NCI-H1048 (cell line): ENCODE measurements at regions not wholly inside any gene's neighbourhood (a gene's known extent, or its start where the extent isn't known, plus 50 kb on each side); places are given as distances from the start of the nearest gene placed in this dataset.
"Not testable (repeated sequence)": the region's sequence is repeated elsewhere in the genome, so short reads cannot be mapped to it uniquely, and the experiment has no call there.

ENCODE experiments used
- DNase-seq: peaks from one replicate; lab custom pipeline; 2025; lab: John Stamatoyannopoulos, UW

- no peak for DNase-seq
Measured at GRCh38 chr3:115252679-115253078, 105.6 kb upstream of the ZBTB20 start.

DNA sequence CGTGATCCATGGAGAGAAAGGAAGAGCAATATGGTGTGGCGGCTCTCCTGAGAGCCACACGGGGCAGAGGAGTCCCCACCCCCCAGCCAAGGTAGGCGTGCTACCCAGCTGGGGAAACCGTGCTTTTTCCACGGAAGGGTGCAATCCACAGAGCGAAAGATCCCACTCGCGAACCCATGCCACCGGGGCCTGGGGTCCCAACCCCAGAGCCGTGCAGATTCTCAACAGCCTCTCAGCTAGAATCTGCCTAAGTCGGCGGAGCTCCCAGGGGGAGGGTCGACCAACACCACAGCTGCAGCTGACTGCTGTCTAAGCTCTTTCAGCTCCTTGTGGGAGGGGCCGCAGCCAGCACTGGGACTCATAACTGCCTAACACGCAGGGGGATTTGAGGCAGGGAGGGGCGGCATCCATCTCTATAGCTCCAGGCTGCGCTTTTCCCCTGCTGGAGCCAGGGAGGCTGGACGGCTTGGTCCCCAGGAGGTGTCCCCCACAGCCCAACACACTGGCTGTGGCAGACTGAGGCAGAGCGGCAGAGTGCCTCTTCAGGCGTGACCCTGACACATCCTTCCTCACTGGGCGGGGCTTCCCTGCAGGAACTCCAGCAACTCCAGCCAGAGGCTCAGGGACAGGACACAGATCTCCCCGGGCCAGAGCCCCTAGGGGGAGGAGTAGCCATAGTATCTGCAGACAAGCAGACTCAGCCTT is 107.6 kb upstream of the ZBTB20 start:
- no peak for DNase-seq

DNA sequence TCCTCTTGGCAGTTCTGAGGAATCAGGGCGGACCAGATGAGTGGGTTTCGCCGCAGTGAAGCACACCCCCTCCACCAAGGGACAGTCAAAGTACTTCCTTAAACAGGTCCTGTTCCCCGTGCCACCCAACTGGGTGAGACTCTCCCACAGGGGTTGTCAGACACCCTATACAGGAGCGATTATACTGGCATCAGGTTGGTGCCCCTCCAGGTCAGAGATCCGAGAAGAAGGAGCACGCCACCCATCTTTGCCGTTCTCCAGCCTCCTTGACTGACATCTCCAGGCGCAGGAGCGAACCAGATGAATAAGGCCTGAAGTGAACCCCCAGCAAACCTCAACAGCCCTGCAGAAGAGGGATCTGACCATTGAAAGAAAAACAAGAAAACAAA is 108.1 kb upstream of the ZBTB20 start:
- DNase-seq = no peak

- no peak for DNase-seq
Measured at GRCh38 chr3:115270849-115271248, 123.8 kb upstream of the ZBTB20 start.

DNA sequence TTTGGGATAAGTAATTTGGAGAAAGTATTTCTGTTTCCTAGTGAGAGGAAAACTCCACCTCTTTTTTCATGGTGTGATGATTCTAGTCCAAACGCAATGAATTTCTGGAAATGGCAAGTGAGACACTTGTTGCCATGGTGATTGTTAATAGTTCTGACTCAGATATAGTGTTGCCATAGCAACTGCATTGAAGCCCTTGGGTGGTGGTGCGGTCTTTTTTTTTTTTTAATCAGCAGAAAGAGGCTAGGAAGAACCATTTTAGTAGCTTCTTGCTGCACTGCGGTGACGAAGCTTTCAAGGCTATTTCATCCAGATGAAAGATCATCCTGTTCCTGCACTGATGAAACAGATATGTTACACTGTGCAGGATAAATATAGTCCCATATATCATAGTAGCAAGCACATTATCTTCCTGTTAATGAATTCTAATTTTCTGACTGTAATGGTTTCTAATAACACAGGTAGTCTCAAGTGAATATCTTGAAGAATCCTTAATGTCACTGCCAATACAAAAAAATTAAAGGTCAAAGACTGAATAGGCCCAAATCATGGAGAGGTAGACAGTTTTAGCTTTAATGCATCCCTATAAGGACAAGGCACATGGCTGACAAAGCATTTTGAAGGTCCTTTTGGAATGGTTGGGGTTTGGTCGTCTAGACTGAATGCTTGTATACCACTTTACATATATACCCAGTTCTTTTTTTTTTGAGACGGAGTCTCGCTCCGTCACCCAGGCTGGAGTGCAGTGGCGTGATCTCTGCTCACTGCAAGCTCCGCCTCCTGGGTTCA is 125.1 kb upstream of the ZBTB20 start:
- no peak for DNase-seq

- no peak for DNase-seq
Measured at GRCh38 chr3:115275896-115276295, 128.8 kb upstream of the ZBTB20 start.

DNA sequence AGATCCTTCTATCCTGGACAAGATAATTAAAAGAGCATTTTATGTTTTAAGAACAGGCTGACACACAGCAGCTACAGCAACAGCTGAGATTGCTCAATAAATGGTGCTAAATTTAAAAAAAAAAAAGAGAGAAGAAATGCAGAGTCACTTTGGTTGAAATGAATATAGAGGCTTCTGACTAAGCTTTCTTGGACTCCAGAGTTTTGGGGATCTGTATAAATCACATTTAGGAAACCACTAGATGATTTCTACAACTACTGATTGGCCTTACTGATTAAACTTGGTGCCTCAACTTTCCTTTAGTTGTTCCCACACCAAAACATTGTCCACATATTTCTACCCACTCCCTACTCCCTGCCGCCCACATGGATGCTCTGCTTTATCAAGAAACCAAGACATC is 132.9 kb upstream of the ZBTB20 start:
- no peak for DNase-seq

DNA sequence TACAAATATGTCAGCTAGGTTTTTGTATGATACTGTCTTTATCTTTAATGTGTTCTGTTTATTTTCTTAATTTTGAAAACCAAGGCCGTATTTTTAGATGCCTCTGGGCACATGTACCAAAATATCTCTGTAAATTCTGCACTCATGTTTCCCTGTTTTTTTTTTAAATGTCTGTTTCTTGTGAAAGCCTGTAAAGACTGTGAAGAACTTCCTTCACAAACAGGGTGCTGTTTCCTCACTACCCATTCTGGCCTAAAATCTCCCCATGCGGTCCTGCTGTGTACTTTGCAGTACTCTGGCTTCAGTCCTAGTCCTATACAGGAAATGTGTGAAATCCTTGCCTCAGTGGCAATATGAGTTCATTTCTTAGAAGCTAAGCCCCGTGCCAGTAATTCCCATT is 133.4 kb upstream of the ZBTB20 start:
- DNase-seq = no peak

- no peak for DNase-seq
Measured at GRCh38 chr3:115281697-115282675, 134.9 kb upstream of the ZBTB20 start.

DNA sequence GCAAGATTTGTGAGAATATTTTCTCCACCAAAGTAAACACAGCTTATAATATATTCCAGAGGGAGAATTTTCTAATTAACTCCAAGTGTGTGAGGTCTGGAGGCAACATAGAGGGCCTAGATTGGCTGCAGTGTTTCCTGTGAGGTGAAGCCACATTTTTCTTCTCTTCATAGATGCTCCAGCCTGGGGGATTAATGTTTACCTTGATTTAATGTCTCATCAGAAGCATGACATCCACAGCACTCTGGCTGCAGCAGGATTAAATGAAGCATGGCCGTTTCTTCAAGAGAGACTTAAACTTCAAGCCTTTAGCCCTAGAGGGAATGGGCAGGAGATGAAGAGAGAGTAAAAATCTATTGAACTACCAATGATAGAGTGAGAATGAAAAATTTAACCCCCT is 137.9 kb upstream of the ZBTB20 start:
- DNase-seq = no peak

GRCh38 chr3:115286529-115287197 is 139.6 kb upstream of the ZBTB20 start:
- DNase-seq = no peak

DNA sequence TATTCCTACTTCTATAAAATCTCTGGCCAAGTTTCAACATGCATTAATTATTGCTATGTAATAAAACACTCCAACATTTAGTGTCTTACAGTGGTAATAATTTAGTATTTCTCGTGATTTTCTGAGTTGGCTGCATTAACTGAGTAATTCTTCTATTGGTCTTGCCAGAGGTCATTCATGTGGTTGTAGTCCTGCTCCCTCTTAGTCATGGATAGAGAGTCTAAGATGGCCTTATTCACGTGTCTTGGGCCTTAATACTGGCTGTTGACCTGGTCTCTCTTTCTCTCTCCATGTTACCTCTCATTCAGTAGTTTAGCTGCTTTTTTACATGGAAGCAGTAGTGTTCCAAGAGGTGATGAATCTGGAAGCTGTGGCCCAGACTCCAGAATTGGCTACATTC is 140.1 kb upstream of the ZBTB20 start:
- no peak for DNase-seq

GRCh38 chr3:115292131-115292530 is 145.0 kb upstream of the ZBTB20 start:
- DNase-seq = no peak

GRCh38 chr3:115292677-115293165 is 145.6 kb upstream of the ZBTB20 start:
- DNase-seq = no peak

DNA sequence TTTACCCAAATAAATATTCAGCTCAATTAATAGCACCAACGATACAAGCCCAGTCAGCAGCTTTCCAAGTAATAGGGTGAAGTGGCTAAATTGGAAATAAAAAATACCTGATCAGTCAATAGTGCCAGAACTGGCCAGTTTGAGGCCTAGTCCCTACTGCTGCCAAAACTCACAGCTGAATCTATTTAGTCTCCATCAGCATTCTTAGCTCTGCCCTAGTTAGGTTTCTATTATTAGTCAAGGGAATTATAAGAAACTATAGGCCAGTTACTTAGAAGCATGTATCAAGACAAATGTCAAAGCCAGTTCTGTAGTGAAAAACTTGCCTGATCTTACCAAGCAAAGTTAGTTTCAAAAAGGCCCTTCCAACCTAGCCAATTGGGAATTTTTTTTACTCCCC is 146.2 kb upstream of the ZBTB20 start:
- no peak for DNase-seq

GRCh38 chr3:115301364-115301860 is 154.3 kb upstream of the ZBTB20 start:
- DNase-seq = no peak

DNA sequence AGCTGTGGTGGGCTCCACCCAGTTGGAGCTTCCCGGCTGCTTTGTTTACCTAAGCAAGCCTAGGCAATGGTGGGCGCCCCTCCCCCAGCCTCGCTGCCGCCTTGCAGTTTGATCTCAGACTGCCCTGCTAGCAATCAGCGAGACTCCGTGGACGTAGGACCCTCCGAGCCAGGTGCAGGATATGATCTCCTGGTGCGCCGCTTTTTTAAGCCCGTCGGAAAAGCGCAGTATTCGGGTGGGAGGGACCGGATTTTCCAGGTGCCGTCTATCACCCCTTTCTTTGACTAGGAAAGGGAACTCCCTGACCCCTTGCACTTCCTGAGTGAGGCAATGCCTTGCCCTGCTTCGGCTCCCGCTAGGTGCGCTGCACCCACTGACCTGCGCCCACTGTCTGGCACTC is 170.9 kb upstream of the ZBTB20 start:
- not testable (repeated sequence) for DNase-seq

DNA sequence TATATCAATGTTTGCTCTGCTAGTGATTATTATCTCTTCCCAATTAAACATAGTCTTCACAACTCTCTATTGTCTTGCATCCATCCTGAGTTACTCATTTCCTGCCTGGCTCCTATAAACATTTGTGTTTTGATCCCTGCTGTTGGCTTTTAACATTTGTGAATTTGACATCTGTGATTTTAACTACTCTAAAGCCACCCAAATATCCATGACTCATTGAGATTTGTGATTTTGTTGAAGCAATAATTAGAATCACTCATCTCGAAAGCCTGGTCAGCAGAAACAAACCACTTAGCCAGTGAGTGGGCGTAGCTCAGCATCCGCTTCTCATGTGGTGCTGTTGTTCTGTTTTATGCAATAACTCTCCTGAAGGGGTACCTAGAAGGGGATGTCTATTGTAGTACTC is 174.3 kb upstream of the ZBTB20 start:
- DNase-seq = no peak

DNA sequence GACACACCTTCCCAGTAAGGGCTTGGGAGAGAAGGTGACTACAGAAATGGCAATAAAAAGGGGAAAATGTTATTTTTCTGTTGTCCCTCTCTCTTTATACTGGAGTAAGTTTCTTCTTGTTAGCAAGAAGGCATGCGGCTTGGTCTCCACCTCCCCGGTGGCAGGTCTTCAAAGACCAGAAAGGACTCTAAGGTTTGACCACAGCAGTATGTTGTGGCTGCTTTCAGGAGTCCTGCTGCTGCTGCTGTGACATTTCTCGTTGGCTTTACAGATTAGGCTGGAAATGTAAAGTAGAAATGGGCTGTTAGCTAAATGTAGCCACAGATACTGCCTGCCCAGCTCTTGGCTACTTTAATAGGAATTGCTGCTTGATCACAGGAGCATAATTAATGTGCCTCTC is 175.8 kb upstream of the ZBTB20 start:
- DNase-seq = no peak

DNA sequence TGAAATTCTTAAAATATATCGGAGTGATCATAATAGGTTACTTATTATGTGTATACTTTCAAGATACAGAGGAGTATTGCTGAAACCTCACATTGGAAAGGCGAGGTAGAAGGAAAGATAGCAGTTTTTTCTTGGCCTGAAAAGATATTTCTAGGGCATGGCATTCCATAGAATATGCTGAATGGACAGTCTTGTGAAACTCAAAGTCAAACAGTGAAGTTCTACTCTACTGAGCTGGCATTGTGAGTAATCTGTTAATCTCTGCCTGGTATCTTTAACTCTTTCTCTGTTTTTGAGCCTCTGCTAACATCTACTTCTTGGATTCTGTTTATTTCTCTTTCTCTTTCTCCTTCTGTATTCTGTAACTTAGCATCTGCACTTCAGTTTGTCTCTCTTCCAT is 176.3 kb upstream of the ZBTB20 start:
- no peak for DNase-seq

- no peak for DNase-seq
Measured at GRCh38 chr3:115324056-115324455, 177.0 kb upstream of the ZBTB20 start.

DNA sequence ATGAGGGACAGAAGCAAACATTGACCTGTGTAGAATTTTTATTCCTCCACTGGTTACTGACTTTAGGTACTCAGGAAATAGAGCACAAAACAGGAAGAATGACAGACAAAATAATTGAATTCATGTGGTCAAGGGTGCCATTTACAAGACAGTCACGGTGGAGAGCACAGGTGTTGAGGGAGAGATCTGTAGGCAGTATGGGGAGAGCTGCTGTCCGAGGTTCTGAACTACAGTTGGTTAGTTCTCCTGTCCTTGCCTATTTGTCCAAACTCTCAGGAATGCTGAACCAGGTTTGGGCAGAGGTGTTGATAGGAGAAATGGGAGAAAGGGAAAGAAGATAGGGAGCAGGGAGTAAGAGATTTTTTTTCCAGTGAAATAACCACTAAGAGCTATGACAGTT is 178.5 kb upstream of the ZBTB20 start:
- DNase-seq = no peak
